ENCODE measurements at regions not wholly inside any gene's neighbourhood (a gene's known extent, or its start where the extent isn't known, plus 50 kb on each side); places are given as distances from the start of the nearest gene placed in this dataset.

DNA sequence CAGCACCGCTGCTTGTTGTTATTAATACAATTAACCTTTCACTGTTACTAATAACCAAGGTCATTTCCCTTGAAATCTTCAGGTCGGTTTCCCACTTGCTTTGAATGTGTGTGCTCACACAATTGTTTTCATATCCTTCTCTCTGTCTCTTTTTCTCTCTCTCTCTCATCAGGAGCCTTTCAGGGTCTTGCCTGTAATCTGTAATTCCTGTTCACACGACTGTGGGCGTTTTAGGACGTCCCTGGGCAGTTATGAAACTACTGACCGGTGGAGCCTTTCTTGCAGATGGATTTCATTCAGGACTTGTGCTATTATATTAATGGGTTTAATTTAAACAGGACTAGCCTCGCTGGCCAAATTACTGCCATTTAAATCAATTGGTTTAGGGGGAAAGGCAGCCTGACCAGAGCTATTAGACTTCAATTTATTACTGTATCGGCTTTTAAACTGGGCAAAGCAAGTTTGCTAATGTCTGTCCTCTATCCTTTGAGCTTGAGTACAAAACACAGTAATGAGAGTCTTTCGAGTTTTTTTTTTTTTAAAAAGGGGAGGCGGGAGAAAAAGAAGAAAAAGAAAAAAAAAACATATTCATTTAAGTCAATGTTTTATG lies 316.0 kb upstream of the TLE4 start:
- no peak for DNase-seq (ENCODE audit: low read depth in 2 of 2)

DNA sequence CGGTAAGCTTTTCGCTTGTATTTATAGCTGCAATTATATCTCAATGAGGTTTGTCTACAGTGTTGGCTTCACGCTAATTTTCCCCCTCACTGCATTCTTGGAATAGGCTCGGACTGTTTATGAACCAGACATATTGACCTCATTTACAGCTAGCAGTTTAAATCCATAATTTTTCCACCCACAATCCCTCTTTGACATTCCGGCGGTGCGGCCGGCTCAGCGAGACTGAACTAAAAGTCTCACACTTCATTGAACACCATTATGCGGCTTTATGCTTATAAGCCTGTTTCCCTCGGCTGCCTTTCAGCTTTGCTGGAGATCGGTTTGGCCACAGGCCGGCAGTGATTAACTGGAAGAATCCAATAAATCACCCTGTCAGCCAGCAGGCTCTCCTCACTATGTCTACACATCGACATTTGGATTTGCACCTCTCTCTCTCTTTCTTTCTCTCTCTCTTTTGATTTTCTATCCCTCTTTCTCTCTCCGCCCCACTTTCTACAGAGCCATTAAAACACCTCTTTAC lies 315.0 kb upstream of the TLE4 start:
- no peak for DNase-seq (ENCODE audit: low read depth in 2 of 2)

DNA sequence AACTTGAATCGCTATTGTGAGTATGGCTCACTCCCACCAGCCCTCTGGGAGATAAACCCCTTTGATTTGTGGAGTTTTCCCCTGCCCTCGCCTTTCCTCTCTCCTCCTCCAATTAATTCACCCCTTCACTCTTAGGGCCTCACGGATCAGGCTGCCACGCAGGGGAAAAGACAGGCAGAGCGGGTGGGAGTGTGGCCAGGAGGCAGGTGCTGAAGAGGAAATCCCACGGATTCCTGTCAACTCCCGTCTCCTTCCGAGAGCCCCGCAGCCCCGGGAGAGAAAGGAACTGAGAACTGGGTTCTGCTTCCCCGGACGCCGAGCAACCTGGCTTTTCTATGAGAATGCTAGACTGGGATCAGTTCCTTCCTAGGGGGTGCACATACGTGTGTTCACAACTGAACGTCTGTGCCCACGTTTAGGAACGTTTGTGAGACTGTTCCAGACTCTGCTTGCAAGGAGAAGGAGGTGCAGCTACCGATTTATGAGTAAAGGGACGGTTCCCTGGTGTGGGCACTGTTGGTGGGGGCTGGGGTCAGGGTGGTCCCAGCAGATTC lies 314.5 kb upstream of the TLE4 start:
- DNase-seq (ENCODE audit: low read depth in 2 of 2) = no peak

DNA sequence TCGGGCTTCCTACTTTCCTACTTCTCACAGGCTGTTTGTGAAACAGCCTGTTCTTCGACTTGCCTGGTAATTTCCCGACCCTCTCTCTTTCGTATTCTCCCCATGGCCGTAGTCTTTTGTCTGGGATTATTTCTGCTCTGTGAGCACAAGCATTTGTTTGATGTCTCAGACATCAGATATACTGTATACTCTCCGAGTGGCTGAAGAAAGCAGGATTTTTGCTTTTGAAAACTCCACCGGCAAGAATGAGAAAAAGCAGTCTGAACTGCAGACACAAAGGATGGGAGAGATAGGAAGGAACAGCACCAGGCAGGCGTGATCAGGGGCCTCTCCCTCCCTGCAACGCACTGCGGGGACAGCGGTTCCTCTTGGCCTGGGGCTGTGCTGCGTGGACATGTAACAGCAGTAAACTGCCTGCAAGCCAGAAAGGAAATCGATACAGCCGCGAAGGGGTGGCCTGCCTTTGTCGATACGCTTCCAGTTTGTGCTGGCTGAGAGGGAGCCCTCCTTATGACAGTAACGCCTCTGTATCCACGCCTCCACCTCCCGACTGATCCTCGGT lies 313.9 kb upstream of the TLE4 start:
- no peak for DNase-seq (ENCODE audit: low read depth in 2 of 2)

DNA sequence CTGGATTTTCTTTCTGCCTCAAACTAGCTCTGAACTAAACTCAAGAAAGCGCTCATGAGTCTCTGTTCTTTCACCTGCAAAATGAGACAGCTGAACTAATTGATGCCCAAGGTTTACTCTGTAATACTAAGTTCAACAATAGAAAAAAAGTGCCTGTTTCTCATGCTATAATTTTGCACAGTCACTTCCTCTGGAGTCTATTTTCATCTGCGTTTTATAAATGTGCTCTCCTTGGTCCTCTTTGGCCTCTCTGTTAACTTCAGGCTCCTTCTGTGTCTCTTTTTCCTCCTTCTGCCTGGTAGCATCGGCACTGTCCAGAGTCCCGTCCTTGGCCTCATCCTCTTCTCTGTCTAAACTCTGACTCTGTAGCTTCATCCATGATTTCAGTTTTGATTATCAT lies 311.9 kb upstream of the TLE4 start:
- no peak for DNase-seq (ENCODE audit: low read depth in 2 of 2)

DNA sequence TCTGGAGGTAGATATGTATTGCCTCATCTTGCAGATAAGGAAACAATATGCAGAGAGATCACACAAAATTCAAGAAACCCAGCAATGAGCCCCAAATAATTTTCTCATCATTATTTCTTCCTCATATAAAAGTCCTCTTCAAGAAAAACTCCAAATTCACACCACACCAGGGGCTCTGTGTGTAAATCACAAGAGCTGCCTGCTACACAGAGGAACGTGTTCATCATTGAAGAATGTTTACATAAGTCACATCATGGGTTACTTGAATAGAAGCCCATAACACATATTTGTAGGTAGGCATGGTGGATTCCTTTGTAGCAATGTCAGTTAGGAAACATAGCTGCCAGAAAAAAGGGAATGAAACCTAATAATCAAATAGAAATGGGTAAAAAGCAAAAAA lies 308.1 kb upstream of the TLE4 start:
- no peak for DNase-seq (ENCODE audit: low read depth in 2 of 2)

DNA sequence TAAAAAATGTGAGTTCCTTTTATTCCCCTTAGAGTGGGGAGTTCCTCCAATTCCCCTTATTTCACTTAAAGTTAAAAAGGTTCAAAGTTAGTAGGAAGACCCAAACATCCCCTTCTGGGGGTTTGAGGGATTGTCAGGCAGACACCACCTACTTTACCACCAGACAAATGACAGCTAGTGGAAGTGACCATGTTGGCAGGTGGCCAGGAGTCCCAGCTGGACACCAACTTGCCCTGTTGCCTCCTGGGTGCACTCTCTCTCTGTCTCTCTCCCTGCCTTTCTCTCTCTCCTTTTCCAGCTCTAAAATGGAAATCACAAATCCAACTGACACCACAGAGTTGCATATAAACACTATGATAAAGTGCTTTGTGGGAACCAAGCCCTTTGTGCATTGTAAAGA lies 307.7 kb upstream of the TLE4 start:
- no peak for DNase-seq (ENCODE audit: low read depth in 2 of 2)

DNA sequence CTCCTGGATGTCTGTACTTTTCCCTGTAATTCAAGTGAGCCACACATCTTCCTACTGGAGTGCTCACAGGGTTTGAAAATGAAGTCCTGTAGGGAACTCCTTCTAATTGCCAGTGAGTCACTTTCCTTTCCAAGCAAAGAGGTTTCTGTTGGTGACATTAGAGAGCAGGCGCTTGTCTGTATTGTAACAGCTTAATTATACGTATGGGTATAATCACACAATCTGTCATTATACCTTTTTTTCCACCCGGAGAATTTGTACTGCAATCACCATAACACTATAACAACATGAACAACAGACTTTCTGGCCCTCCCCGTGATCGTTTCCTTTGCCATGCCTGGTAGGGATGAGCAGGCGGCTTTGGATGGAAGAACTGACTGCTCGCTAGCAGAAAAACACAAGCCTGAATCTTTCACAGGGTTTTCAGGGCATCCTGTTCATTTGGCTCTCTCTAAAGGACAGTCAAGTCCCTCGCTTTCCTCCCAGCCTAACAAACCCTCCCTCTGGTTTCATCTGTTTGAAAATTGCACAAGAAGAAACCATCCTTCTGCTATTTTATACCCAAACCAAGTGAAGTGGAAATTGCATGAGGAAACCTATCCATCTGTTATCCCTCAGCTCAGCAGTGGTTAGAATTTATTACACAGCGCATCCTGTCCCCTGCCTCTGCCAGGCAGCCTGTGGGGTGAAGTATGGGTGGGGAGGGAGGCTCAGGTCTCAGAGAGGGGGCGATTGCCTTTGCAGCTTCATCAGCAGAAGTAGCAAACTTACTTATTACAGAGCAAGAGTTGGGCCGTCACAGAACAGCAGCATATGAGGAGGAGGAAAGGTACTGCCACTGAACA lies 307.0 kb upstream of the TLE4 start:
- DNase-seq (ENCODE audit: low read depth in 2 of 2) = no peak

DNA sequence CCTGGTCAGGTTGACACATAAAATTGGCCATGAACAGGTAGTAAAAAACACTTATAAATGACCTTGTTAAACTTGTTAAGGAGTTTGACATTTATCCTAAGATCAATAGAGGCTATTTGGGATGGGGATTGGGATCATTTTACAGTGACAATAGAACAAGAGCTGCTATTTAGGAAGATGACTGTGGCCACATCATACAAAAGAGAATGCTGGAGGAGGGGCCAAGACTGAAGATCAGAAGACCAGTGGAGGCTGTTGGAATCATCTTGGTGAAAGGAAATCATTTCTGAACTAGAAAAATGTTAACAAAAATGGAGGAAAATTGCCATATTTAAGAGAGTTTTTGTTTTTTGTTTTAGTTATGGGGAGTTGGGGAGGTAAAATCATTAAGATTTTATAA lies 304.8 kb upstream of the TLE4 start:
- DNase-seq (ENCODE audit: low read depth in 2 of 2) = no peak

DNA sequence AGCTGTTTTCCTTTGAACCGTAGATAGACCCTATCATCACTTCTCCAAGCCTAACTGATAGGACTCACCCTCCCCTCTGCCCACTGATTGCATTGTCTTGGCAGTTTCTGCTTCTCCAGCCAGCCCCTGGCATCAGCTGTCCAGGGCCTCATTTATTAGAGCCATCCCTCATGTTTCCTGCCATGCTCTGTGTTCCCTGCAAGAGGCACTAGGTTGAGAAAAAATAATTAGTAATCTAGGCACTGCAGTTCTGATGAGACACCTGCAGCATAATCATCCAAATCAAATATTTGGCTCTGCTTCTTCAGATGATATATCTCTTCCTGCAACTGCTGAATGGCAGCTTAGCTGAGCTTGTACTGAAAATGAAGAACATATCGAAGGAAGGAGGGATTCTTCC lies 303.0 kb upstream of the TLE4 start:
- no peak for DNase-seq (ENCODE audit: low read depth in 2 of 2)

DNA sequence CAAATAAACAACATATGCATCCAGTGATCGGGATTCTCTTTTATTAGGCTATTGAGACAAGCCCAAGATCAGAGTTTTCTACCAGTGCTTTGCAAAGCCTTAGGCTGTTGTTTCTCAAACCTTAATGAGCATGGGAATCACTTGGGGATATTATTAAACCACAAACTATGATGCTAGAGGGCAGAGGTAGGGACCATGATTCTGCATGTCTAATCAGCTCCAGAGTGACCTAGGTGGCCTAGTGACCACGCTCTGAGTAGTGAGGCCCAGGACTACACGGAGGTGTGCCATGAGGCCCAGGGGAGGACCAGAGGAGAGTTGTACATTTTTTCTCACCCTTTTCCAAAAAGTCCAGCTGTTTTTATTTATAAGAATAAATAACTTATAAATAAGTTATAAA lies 298.5 kb upstream of the TLE4 start:
- no peak for DNase-seq (ENCODE audit: low read depth in 2 of 2)

DNA sequence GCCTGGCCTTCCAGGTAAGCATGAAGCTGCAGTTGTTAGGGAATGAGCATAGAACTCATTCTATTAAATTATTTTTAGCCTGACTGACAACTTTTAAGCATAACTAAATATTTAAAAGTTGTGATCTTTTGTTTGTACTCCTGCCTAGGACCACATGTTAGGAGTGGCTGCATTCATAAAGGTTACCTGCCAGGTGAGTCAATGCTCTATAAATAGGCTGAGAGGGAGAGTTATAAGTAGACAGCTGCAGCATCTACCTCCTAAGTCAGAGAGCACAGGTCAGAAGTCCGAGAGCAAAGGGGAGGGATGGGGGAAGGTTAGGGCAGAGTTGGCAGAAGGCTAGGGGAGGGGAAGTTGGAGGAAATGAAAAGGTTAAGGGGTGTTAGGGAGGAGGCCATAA lies 292.4 kb upstream of the TLE4 start:
- no peak for DNase-seq (ENCODE audit: low read depth in 2 of 2)

DNA sequence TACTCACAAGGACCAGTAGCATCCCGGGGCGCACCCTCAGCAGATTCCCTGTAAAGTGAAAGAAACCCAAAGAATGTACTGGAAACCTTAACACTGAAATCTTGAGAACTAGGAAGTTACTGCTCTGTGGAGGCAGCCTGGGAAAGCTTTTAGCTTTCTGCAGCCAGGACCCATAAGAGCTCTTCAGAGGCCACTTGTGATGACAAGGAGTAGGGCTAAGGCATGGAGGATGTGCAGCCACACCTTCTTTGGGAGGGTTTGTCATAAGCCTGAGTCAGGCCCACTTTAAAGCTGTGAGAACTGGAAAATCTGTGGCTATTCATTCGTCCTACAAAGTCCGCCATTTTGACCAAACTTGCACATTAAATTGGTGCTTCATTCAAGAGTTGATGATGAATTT lies 291.1 kb upstream of the TLE4 start:
- no peak for DNase-seq (ENCODE audit: low read depth in 2 of 2)

DNA sequence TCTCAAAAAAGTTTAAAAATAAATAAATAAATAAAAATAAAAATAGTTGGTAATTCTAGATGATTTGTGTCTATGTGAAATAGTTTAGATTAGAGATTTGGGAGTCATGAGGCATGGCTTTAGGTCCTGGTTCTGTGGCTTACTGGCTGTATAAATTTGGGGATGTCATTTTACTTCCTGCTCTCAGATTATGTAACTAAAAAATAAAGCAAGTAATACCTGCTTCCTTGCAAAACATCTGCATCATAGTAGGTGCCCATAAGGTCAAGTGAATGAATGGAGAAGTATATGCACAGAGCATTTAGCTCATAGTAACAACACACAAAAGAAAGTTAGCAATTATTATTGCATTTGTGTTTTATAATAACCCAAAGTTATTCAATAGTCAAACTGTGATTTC lies 287.7 kb upstream of the TLE4 start:
- no peak for DNase-seq (ENCODE audit: low read depth in 2 of 2)

DNA sequence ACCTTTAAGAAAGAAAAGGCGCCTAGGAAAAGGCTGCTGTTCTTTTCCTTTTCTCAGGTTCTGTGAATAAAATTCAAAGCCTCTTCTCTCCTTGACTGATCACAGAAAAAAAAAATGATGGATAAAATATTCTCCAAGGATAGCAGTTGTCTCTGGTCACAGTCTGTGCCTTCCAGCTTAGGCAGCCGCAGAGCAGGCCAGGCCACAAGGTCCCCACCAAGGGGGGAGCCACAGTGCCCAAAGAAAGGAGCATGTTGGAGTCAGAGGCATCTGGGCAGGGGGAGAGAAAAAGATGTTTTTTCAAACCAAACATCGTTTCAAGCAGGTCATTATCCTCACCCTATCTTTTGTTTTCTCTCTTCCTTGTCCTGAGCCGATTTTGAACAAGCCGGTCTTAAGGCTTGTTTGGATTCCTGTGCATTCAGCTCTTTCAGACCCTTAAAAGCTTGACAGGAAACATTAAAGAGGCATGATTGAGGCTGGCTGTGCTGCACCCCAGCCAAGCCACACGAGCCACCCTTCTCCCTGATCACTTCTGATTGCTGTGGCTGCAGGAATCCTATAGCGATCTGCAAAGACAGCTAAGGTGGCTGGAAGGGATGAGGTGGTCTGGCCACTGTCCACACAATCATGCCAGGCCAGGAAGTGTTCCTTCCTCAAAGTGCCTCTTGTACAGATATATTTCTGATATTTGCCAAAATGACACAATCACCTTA lies 284.6 kb upstream of the TLE4 start:
- DNase-seq (ENCODE audit: low read depth in 2 of 2) = no peak

DNA sequence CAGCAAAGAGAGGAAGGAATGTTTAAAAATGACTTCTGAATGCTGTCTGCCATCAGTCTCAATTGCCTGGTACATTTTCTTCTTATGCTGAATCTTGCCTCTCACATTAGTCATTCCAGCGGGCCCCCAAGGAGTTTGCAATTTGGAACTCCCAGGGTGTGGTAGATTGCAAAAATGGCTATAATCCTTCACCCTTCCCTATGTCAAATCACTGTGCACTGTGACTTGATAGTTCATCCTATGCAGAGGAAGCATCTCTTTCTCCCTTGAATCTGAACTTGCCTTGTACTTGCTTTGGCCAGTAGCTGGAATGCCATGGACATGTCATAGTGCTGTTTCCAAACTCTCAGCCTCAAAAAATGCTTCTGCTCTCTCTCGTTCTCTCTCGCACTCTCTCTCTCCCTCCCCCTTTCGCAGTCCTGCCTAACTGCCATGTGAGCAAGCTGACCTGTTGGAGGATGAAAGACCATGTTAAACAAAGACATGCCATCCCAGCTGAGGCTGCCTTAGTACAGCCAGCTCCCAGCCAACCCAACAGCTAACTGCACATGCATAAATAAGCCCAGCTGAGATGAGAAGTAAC lies 284.0 kb upstream of the TLE4 start:
- DNase-seq (ENCODE audit: low read depth in 2 of 2) = no peak

DNA sequence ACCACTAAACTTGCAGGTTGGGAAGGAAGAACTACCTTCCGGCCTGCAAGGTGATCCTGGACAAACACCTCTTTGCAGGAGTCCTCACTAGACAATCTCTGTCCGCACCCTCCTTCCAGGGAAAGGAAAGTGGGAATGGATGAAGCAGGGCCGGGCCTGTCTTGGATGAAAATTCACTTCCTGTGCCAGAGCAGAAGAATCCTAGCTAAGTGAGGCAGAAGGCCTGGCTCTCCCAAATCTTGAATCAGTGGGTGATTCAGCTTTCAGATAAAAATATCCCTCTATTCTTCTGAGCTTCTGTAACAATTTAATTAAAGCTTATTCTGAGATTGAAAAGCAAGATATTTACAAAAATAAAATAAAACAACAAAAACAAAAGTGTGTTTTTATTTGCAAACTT lies 281.9 kb upstream of the TLE4 start:
- no peak for DNase-seq (ENCODE audit: low read depth in 2 of 2)

DNA sequence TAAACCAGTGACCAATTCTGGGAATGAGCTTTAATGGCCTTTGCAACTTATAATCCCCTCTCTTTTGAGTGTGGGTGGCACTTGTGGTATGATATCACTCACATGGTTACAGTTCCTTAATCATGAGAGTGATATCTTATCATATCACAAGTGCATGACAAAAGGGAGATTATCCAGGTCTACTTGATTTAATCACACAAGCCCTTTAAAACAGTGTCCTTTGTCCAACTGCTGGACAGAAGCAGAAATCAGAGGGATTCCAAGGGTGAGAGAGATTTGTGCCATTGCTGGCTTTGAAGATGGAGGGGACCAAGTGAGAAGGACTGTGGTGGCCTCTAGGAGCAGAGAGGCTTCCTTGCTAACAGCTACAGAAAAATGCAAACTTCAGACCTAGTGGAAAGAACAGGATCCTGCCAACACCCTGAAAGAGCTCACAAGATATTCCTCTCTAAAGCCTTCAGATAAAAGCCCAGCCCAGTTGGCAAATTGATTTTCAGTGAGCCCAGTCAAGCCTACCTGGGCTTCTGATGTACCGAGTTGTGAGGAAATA lies 279.0 kb upstream of the TLE4 start:
- no peak for DNase-seq (ENCODE audit: low read depth in 2 of 2)

DNA sequence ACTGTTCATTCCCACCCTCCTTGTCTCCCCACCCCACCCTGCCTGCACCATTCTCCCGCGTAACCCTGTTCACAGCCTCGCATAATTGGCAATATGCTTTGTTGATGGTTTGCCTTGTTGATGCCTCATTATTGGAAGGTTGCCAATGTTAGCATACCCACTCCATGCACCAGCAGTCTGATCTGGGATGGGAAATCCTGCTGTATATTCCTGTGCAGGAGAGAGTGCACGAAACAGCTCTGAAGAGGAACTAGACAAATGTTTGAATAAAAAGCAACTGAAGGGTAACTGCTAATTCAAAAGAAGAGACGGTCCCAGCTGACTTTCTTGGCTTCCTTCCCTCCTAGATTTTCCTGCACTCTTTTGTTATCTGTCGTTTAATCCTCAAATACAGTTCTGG lies 271.7 kb upstream of the TLE4 start:
- DNase-seq (ENCODE audit: low read depth in 2 of 2) = no peak

DNA sequence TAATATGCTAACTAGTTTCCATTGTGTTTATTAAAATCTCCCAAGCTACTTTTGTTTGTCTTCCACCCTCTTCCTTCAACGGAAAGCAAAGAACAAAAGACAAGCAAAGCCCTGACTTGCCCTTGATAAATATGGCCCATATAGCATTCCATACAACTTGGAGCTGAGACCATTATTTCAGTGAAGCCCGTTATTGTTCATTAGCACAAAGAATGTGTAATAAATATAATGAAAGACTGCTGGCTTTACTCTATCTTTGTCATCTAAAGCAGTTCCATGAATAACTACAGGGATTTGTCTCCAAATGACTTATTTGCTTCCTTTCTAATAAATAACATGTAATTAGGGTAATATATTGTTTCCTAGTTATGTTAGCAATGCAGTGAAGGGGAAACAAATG lies 270.7 kb upstream of the TLE4 start:
- no peak for DNase-seq (ENCODE audit: low read depth in 2 of 2)

DNA sequence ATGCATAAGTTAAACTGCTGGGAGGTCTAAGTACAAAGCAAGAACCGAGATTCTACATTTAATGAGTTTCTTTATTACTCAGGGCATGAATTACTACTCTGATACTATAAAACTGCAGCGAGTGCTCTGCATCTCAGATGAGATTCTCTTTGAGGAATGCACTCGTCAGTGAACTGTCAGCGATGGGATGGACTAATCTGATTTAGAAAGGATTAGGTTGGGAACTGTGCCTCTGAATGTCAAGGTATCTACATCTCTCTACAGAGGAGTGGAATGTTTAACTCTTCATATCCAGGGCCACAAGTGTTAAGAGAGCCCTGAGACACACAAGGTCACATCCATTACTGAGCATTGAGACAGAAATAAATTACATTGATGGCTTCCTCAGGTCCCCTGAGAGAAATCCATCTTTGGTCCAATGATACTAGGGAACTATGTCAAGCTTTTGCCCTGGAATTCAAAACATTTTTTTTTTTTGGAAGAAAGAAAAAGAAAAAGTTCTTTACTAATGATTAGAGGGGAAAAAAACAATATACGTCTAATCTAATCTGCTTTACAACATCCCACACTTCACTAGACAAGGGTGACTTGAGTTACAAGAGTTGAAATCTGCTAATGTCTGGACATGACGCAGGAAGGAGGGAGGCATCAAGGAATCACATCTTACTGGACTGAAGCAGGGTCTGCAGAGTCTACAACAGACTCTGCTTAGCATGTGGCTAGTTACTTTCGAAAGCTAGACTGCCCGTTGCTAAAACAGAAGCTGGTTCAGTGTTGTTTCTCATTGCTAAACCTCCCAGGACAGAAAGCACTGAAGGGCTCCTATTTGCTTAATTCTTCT lies 270.0 kb upstream of the TLE4 start:
- DNase-seq (ENCODE audit: low read depth in 2 of 2) = no peak
